HEK293 (cell line): ENCODE measurements at regions not wholly inside any gene's neighbourhood (a gene's known extent, or its start where the extent isn't known, plus 50 kb on each side); places are given as distances from the start of the nearest gene placed in this dataset.

Source experiments
- GLIS1 ChIP-seq: fragments of 450-650 bp; formaldehyde crosslinking; IDR thresholded peaks from 2 replicates; pipeline ENCODE4 v1.5.1; 2016; ENCODE audit warnings: missing biosample characterization, missing genetic modification characterization
- HOXD13 ChIP-seq: sonication (generic); formaldehyde crosslinking; IDR thresholded peaks from 2 replicates; pipeline ENCODE4 v1.8.0; 2022; ENCODE audit warnings: missing genetic modification reagents, borderline replicate concordance
- IKZF3 ChIP-seq: fragments of 450-650 bp; IDR thresholded peaks from 2 replicates; pipeline ENCODE4 v1.5.0; 2018; ENCODE audit warnings: missing biosample characterization, mild to moderate bottlenecking, missing genetic modification characterization, moderate library complexity
- ZNF394 ChIP-seq: fragments of 450-650 bp; formaldehyde crosslinking; IDR thresholded peaks from 2 replicates; pipeline ENCODE4 v1.5.1; 2016; ENCODE audit warnings: missing biosample characterization, missing genetic modification characterization, mild to moderate bottlenecking, moderate library complexity, borderline replicate concordance
- ZNF707 ChIP-seq: fragments of 450-650 bp; formaldehyde crosslinking; IDR thresholded peaks from 2 replicates; pipeline ENCODE4 v1.5.1; 2016; ENCODE audit warnings: missing biosample characterization, missing genetic modification characterization
- TF ChIP-seq, protein P1 (sequence below): fragments of 450-650 bp; formaldehyde crosslinking; IDR thresholded peaks from 2 replicates; pipeline ENCODE4 v1.5.1; 2016; ENCODE audit warnings: missing biosample characterization, missing genetic modification characterization
- TF ChIP-seq, protein P2 (sequence below): fragments of 450-650 bp; formaldehyde crosslinking; IDR thresholded peaks from 2 replicates; pipeline ENCODE4 v1.5.1; 2016; ENCODE audit warnings: missing biosample characterization, missing genetic modification characterization
- TF ChIP-seq, protein P3 (sequence below): fragments of 450-650 bp; formaldehyde crosslinking; IDR thresholded peaks from 2 replicates; pipeline ENCODE4 v1.5.1; 2017; ENCODE audit warnings: missing biosample characterization, missing genetic modification characterization

DNA sequence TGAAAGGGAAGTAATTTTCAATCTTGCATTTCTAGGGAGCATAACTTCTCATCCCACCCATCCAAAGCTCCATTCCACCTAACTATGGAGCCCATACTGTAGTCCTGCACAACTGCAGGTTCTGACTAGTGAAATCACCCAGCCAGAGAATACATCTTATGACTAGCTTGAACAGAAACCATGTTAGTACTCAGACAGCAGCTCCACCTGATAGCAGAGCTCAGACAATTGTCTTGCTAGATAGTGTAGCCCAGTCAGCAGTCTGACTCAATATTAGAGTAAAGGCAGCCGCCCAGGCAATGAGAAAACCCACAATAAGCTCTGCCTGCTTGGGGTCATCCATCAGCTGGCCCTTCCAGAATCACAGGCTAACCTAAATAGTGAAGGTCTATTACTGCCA lies 544.7 kb upstream of the GBE1 start:
- TF ChIP-seq HOXD13 (no peak), ZNF394 (tag by site-specific recombination) (no peak), GLIS1 (tag by site-specific recombination) (no peak), IKZF3 (tag by site-specific recombination) (no peak), ZNF707 (tag by site-specific recombination) (no peak)
- TF ChIP-seq, protein P1, sequence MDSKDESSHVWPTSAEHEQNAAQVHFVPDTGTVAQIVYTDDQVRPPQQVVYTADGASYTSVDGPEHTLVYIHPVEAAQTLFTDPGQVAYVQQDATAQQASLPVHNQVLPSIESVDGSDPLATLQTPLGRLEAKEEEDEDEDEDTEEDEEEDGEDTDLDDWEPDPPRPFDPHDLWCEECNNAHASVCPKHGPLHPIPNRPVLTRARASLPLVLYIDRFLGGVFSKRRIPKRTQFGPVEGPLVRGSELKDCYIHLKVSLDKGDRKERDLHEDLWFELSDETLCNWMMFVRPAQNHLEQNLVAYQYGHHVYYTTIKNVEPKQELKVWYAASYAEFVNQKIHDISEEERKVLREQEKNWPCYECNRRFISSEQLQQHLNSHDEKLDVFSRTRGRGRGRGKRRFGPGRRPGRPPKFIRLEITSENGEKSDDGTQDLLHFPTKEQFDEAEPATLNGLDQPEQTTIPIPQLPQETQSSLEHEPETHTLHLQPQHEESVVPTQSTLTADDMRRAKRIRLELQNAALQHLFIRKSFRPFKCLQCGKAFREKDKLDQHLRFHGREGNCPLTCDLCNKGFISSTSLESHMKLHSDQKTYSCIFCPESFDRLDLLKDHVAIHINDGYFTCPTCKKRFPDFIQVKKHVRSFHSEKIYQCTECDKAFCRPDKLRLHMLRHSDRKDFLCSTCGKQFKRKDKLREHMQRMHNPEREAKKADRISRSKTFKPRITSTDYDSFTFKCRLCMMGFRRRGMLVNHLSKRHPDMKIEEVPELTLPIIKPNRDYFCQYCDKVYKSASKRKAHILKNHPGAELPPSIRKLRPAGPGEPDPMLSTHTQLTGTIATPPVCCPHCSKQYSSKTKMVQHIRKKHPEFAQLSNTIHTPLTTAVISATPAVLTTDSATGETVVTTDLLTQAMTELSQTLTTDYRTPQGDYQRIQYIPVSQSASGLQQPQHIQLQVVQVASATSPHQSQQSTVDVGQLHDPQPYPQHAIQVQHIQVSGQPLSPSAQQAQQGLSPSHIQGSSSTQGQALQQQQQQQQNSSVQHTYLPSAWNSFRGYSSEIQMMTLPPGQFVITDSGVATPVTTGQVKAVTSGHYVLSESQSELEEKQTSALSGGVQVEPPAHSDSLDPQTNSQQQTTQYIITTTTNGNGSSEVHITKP (tag by site-specific recombination), result no peak
- TF ChIP-seq, protein P2, sequence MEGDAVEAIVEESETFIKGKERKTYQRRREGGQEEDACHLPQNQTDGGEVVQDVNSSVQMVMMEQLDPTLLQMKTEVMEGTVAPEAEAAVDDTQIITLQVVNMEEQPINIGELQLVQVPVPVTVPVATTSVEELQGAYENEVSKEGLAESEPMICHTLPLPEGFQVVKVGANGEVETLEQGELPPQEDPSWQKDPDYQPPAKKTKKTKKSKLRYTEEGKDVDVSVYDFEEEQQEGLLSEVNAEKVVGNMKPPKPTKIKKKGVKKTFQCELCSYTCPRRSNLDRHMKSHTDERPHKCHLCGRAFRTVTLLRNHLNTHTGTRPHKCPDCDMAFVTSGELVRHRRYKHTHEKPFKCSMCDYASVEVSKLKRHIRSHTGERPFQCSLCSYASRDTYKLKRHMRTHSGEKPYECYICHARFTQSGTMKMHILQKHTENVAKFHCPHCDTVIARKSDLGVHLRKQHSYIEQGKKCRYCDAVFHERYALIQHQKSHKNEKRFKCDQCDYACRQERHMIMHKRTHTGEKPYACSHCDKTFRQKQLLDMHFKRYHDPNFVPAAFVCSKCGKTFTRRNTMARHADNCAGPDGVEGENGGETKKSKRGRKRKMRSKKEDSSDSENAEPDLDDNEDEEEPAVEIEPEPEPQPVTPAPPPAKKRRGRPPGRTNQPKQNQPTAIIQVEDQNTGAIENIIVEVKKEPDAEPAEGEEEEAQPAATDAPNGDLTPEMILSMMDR (tag by site-specific recombination), result no peak
- TF ChIP-seq, protein P3, sequence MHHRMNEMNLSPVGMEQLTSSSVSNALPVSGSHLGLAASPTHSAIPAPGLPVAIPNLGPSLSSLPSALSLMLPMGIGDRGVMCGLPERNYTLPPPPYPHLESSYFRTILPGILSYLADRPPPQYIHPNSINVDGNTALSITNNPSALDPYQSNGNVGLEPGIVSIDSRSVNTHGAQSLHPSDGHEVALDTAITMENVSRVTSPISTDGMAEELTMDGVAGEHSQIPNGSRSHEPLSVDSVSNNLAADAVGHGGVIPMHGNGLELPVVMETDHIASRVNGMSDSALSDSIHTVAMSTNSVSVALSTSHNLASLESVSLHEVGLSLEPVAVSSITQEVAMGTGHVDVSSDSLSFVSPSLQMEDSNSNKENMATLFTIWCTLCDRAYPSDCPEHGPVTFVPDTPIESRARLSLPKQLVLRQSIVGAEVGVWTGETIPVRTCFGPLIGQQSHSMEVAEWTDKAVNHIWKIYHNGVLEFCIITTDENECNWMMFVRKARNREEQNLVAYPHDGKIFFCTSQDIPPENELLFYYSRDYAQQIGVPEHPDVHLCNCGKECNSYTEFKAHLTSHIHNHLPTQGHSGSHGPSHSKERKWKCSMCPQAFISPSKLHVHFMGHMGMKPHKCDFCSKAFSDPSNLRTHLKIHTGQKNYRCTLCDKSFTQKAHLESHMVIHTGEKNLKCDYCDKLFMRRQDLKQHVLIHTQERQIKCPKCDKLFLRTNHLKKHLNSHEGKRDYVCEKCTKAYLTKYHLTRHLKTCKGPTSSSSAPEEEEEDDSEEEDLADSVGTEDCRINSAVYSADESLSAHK, result no peak
